Thyroid gland (tissue), 4 donors: ENCODE measurements at regions not wholly inside any gene's neighbourhood (a gene's known extent, or its start where the extent isn't known, plus 50 kb on each side); places are given as distances from the start of the nearest gene placed in this dataset.

Experiments used
- POLR2A ChIP-seq, 2 donors: fragments of 450-650 bp; IDR thresholded peaks; one replicate each; pipeline ENCODE4 v1.6.1; 2017; ENCODE audit warnings: antibody characterized with exemption in 2 of 2, mild to moderate bottlenecking in 2 of 2, moderate library complexity in 1 of 2
- TF ChIP-seq, protein P1 (sequence below), 6 experiments: fragments of 200-600 bp in 3 of 6; fragments of 450-650 bp in 3 of 6; sonication (generic) in 3 of 6; IDR thresholded peaks; one replicate each; pipeline ENCODE4 v1.5.1; 2016 to 2019; ENCODE audit warnings: antibody characterized with exemption in 6 of 6, mild to moderate bottlenecking in 2 of 6, inconsistent platforms in 1 of 6, moderate library complexity in 1 of 6

DNA sequence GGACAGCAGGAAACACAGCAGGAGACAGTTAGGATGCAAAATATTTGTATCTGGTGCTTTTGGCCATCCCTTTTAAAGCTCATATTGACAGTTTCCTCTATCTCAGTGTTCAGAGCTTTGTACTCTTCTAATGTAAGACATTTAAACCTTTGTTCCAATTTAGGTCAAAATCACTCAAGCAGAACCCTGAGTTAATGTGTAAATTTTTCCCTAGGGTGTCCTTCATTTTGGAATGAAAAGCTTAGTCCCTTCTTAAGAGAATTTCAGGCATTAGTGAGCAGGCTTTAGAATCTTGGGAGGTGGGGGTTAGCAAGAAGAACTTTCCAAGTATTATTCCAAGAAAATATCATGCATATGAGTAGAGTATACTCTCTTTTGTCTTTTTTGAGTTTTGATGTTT, 188.7 kb downstream of the GBA3 start:
- TF ChIP-seq, protein P1, sequence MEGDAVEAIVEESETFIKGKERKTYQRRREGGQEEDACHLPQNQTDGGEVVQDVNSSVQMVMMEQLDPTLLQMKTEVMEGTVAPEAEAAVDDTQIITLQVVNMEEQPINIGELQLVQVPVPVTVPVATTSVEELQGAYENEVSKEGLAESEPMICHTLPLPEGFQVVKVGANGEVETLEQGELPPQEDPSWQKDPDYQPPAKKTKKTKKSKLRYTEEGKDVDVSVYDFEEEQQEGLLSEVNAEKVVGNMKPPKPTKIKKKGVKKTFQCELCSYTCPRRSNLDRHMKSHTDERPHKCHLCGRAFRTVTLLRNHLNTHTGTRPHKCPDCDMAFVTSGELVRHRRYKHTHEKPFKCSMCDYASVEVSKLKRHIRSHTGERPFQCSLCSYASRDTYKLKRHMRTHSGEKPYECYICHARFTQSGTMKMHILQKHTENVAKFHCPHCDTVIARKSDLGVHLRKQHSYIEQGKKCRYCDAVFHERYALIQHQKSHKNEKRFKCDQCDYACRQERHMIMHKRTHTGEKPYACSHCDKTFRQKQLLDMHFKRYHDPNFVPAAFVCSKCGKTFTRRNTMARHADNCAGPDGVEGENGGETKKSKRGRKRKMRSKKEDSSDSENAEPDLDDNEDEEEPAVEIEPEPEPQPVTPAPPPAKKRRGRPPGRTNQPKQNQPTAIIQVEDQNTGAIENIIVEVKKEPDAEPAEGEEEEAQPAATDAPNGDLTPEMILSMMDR (IDR thresholded peaks at IDR 0.05): no peak
- no peak for TF ChIP-seq POLR2A (IDR thresholded peaks at IDR 0.05)
